H1 (cell line): ENCODE measurements at regions not wholly inside any gene's neighbourhood (a gene's known extent, or its start where the extent isn't known, plus 50 kb on each side); places are given as distances from the start of the nearest gene placed in this dataset.

Source experiments
- CEBPB ChIP-seq: IDR thresholded peaks from 2 replicates; pipeline ENCODE4 v1.6.1; 2012; ENCODE audit warnings: low read depth, low read length
- GABPA ChIP-seq: IDR thresholded peaks from 2 replicates; pipeline ENCODE4 v1.6.1; 2011; ENCODE audit warnings: mild to moderate bottlenecking, low read length, moderate library complexity, borderline replicate concordance; ENCODE audit not compliant: insufficient read depth
- TEAD4 ChIP-seq: IDR thresholded peaks from 2 replicates; pipeline ENCODE4 v1.6.1; 2012; ENCODE audit warnings: low read depth, low read length, inconsistent platforms, mixed read lengths

- TF ChIP-seq TEAD4 (no peak), GABPA (no peak), CEBPB (no peak)
- TF ChIP-seq, all 59 proteins: peak for 0
Measured at GRCh38 chr17:5885336-5885735, 184.8 kb upstream of the WSCD1 start (continued).
